OCI-LY3 (cell line): ENCODE measurements at regions not wholly inside any gene's neighbourhood (a gene's known extent, or its start where the extent isn't known, plus 50 kb on each side); places are given as distances from the start of the nearest gene placed in this dataset.

Source experiments
- H2AFZ ChIP-seq: fragments of 200-600, 300-600 bp; shearing (Covaris generic); 2 replicates; pipeline ENCODE4 v1.6.0; 2014; ENCODE audit warnings: antibody characterized with exemption, low read depth, low read length
- H3K27ac ChIP-seq: fragments of 200-600, 300-600 bp; sonication (generic); 2 replicates; pipeline ENCODE4 v1.5.1; 2014; ENCODE audit warnings: mild to moderate bottlenecking, low read length, moderate library complexity, mixed read lengths
- H3K27me3 ChIP-seq: fragments of 200-600, 300-600 bp; sonication (generic); 2 replicates; pipeline ENCODE4 v1.6.1; 2014; ENCODE audit warnings: low read depth, low read length, mixed read lengths
- H3K36me3 ChIP-seq: fragments of 200-600, 300-600 bp; sonication (generic); replicated peaks from 2 replicates; pipeline ENCODE3; 2014; ENCODE audit warnings: low read depth, low read length, mixed read lengths
- H3K4me1 ChIP-seq: fragments of 300-600, 200-600 bp; sonication (generic); 2 replicates; pipeline ENCODE4 v1.6.1; 2014; ENCODE audit warnings: low read length, mixed read lengths
- H3K4me2 ChIP-seq: fragments of 200-600, 300-600 bp; sonication (generic); 2 replicates; pipeline ENCODE4 v1.6.1; 2014; ENCODE audit warnings: low read length, mixed read lengths
- H3K4me3 ChIP-seq: fragments of 300-600, 200-600 bp; sonication (generic); 2 replicates; pipeline ENCODE4 v1.5.1; 2014; ENCODE audit warnings: antibody characterized with exemption, mild to moderate bottlenecking, low read length, moderate library complexity
- H3K79me2 ChIP-seq: fragments of 300-600, 200-600 bp; shearing (Covaris generic); 2 replicates; pipeline ENCODE4 v1.6.1; 2014; ENCODE audit warnings: mild to moderate bottlenecking, low read length, mixed read lengths
- H3K9ac ChIP-seq: fragments of 300-600, 200-600 bp; shearing (Covaris generic); 2 replicates; pipeline ENCODE4 v1.6.0; 2014; ENCODE audit warnings: mild to moderate bottlenecking, low read length, moderate library complexity
- H3K9me3 ChIP-seq: fragments of 200-600, 300-600 bp; shearing (Covaris generic); 2 replicates; pipeline ENCODE4 v1.6.1; 2014; ENCODE audit warnings: low read length, mixed read lengths; ENCODE audit not compliant: insufficient read depth
- H4K20me1 ChIP-seq: fragments of 200-600, 300-600 bp; sonication (generic); 2 replicates; pipeline ENCODE4 v1.6.1; 2016; ENCODE audit warnings: low read length, mixed read lengths; ENCODE audit not compliant: insufficient read depth
- CTCF ChIP-seq: fragments of 200-600, 300-600 bp; sonication (generic); IDR thresholded peaks from 2 replicates; pipeline ENCODE4 v1.5.1; 2014; ENCODE audit warnings: antibody characterized with exemption, low read length, low read depth
- EZH2phosphoT487 ChIP-seq: fragments of 200-600 bp; shearing (Covaris generic); IDR thresholded peaks from 2 replicates; pipeline ENCODE4 v1.6.1; 2018; ENCODE audit warnings: antibody characterized with exemption, mixed run types, low read depth

- no peak for TF ChIP-seq EZH2phosphoT487
- no peak for TF ChIP-seq CTCF
- Histone ChIP-seq H3K27ac (no peak overlapping the region), H3K9ac (no peak overlapping the region), H3K27me3 (no peaks in the 10 kb centered on the region), H3K36me3 (no peaks in the 10 kb centered on the region), H3K79me2 (no peaks in the 10 kb centered on the region), H3K4me2 (no peak overlapping the region), H3K4me1 (peaks cover 16% of the 10 kb centered on the region), H2AFZ (no peak overlapping the region), H3K4me3 (no peak overlapping the region), H3K9me3 (no peaks in the 10 kb centered on the region), H4K20me1 (no peaks in the 10 kb centered on the region)
These were observed 551.1 kb upstream of the BCHE start for GRCh38 chr3:166388321-166388720.

- no peak overlapping the region for H3K4me3 ChIP-seq
- TF ChIP-seq CTCF (no peak), EZH2phosphoT487 (no peak)
- H3K4me2 ChIP-seq, result no peak overlapping the region
- H3K79me2 ChIP-seq, result no peaks in the 10 kb centered on the region
- H2AFZ ChIP-seq, result no peak overlapping the region
- no peaks in the 10 kb centered on the region for H3K9me3 ChIP-seq
- H4K20me1 ChIP-seq, result no peaks in the 10 kb centered on the region
- H3K9ac ChIP-seq, result no peak overlapping the region
- peaks cover 7% of the 10 kb centered on the region for H3K4me1 ChIP-seq
- no peak overlapping the region for H3K27ac ChIP-seq
- H3K36me3 ChIP-seq, result no peaks in the 10 kb centered on the region
- no peaks in the 10 kb centered on the region for H3K27me3 ChIP-seq
These were observed 535.4 kb upstream of the BCHE start for GRCh38 chr3:166372571-166373106.

GRCh38 chr3:166367947-166368533, 530.8 kb upstream of the BCHE start:
- H3K9me3 ChIP-seq, result no peaks in the 10 kb centered on the region
- H3K79me2 ChIP-seq, result no peaks in the 10 kb centered on the region
- H3K4me3 ChIP-seq, result no peak overlapping the region
- H3K27me3 ChIP-seq, result no peaks in the 10 kb centered on the region
- no peak overlapping the region for H3K27ac ChIP-seq
- H3K36me3 ChIP-seq, result no peaks in the 10 kb centered on the region
- H3K4me2 ChIP-seq, result 0 out of 2 replicates have a peak overlapping the region, but pooled peaks have one; percentile 6
- H2AFZ ChIP-seq, result peak overlapping the region; percentile 83
- no peak for TF ChIP-seq CTCF
- TF ChIP-seq EZH2phosphoT487, result no peak
- H4K20me1 ChIP-seq, result no peaks in the 10 kb centered on the region
- no peak overlapping the region for H3K9ac ChIP-seq
- H3K4me1 ChIP-seq, result peaks cover 8% of the 10 kb centered on the region

- Histone ChIP-seq H3K27ac (no peak overlapping the region), H3K9me3 (no peaks in the 10 kb centered on the region), H4K20me1 (no peaks in the 10 kb centered on the region), H3K4me1 (peaks cover 2% of the 10 kb centered on the region), H3K27me3 (no peaks in the 10 kb centered on the region), H3K4me3 (no peak overlapping the region), H2AFZ (no peak overlapping the region), H3K4me2 (no peak overlapping the region), H3K9ac (no peak overlapping the region), H3K36me3 (no peaks in the 10 kb centered on the region), H3K79me2 (no peaks in the 10 kb centered on the region)
- no peak for TF ChIP-seq EZH2phosphoT487
- TF ChIP-seq CTCF, result no peak
These were observed 525.5 kb upstream of the BCHE start for GRCh38 chr3:166362698-166363097.
